Colonic mucosa (tissue), 4 donors: ENCODE measurements at regions not wholly inside any gene's neighbourhood (a gene's known extent, or its start where the extent isn't known, plus 50 kb on each side); places are given as distances from the start of the nearest gene placed in this dataset.
A peak's percentile ranks its signal among the peaks of the same experiment; 100 is the strongest.

Experiments used
- DNase-seq: peaks from one replicate; pipeline ENCODE4 v3.0.0-alpha.2; 2020
- H3K27ac ChIP-seq: fragments of 200-600 bp; one replicate; pipeline ENCODE4 v1.8.0; 2021
- H3K27me3 ChIP-seq: fragments of 200-600 bp; one replicate; pipeline ENCODE4 v1.8.0; 2021
- H3K36me3 ChIP-seq: fragments of 200-600 bp; one replicate; pipeline ENCODE4 v1.8.0; 2021
- H3K4me1 ChIP-seq: fragments of 200-600 bp; one replicate; pipeline ENCODE4 v1.8.0; 2021; ENCODE audit warnings: mild to moderate bottlenecking
- H3K4me3 ChIP-seq: fragments of 200-600 bp; one replicate; pipeline ENCODE4 v1.8.0; 2021
- H3K9ac ChIP-seq, 2 donors: one replicate each; pipeline ENCODE4 v1.7.0; 2013; ENCODE audit warnings: control low read depth in 2 of 2, low read depth in 2 of 2, low read length in 2 of 2
- H3K9me3 ChIP-seq: fragments of 200-600 bp; one replicate; pipeline ENCODE4 v1.8.0; 2021
- CTCF ChIP-seq: fragments of 200-600 bp; IDR thresholded peaks from one replicate; pipeline ENCODE4 v1.8.0; 2022; ENCODE audit warnings: antibody characterized with exemption, mild to moderate bottlenecking
- intact Hi-C: fragments of 100-400 bp; cut with DNase I; formaldehyde crosslinking; loops from one replicate; pipeline ENCODE4 v1.14.1; 2022
- donor health status: healthy.
- donor health status: DM: no; HTN: no; CAD: no.
- donor health status: DM: no; HTN: no; CAD: no.

- Histone ChIP-seq H3K4me3 (no peak overlapping the region), H3K9ac (no peak overlapping the region), H3K36me3 (no peaks in the 10 kb centered on the region), H3K9me3 (no peaks in the 10 kb centered on the region), H3K27me3 (no peaks in the 10 kb centered on the region), H3K4me1 (no peaks in the 10 kb centered on the region), H3K27ac (peak overlapping the region; percentile 55)
- DNase-seq: peak; percentile 54
- intact Hi-C loops: no loop called here
- no peak for TF ChIP-seq CTCF
Measured at GRCh38 chr20:56808117-56808725, 179.1 kb downstream of the TFAP2C start.

GRCh38 chr20:56808732-56809131 lies 179.6 kb downstream of the TFAP2C start:
- H3K9ac ChIP-seq: no peak overlapping the region
- no peaks in the 10 kb centered on the region for H3K36me3 ChIP-seq
- H3K27me3 ChIP-seq: no peaks in the 10 kb centered on the region
- no peak for TF ChIP-seq CTCF
- no peak overlapping the region for H3K4me3 ChIP-seq
- intact Hi-C loops: no loop called here
- no peaks in the 10 kb centered on the region for H3K4me1 ChIP-seq
- DNase-seq: peak; percentile 54
- H3K27ac ChIP-seq: peak overlapping the region; percentile 55
- no peaks in the 10 kb centered on the region for H3K9me3 ChIP-seq

GRCh38 chr20:56809668-56810067 lies 180.6 kb downstream of the TFAP2C start:
- intact Hi-C loops: no loop called here
- no peak overlapping the region for H3K27ac ChIP-seq
- H3K4me1 ChIP-seq: no peaks in the 10 kb centered on the region
- TF ChIP-seq CTCF: no peak
- H3K9ac ChIP-seq: no peak overlapping the region
- no peaks in the 10 kb centered on the region for H3K9me3 ChIP-seq
- H3K27me3 ChIP-seq: no peaks in the 10 kb centered on the region
- no peak overlapping the region for H3K4me3 ChIP-seq
- DNase-seq: no peak
- H3K36me3 ChIP-seq: no peaks in the 10 kb centered on the region

GRCh38 chr20:56810141-56810540 lies 181.0 kb downstream of the TFAP2C start:
- intact Hi-C loops: no loop called here
- Histone ChIP-seq H3K9ac (no peak overlapping the region), H3K36me3 (no peaks in the 10 kb centered on the region), H3K4me1 (no peaks in the 10 kb centered on the region), H3K4me3 (no peak overlapping the region), H3K27ac (no peak overlapping the region), H3K27me3 (no peaks in the 10 kb centered on the region), H3K9me3 (no peaks in the 10 kb centered on the region)
- no peak for DNase-seq
- no peak for TF ChIP-seq CTCF

GRCh38 chr20:56815796-56816195 lies 186.7 kb downstream of the TFAP2C start:
- no peak for TF ChIP-seq CTCF
- Histone ChIP-seq H3K36me3 (no peaks in the 10 kb centered on the region), H3K9ac (no peak overlapping the region), H3K4me1 (no peaks in the 10 kb centered on the region), H3K4me3 (no peak overlapping the region), H3K27ac (no peak overlapping the region), H3K9me3 (no peaks in the 10 kb centered on the region), H3K27me3 (no peaks in the 10 kb centered on the region)
- DNase-seq: no peak
- intact Hi-C loops: no loop called here
